HG03025 (cell line): ENCODE measurements at regions not wholly inside any gene's neighbourhood (a gene's known extent, or its start where the extent isn't known, plus 50 kb on each side); places are given as distances from the start of the nearest gene placed in this dataset.
A peak's percentile ranks its signal among the peaks of the same experiment; 100 is the strongest.
"Not testable (repeated sequence)": the region's sequence is repeated elsewhere in the genome, so short reads cannot be mapped to it uniquely, and the experiment has no call there.

Experiments
- ATAC-seq: cut with Tn5 transposase; IDR thresholded peaks from one replicate; pipeline ENCODE4 v1.9.1; 2021; ENCODE audit warnings: mild to moderate bottlenecking, moderate library complexity; ENCODE audit not compliant: unreplicated experiment, low FRiP score

GRCh38 chr1:99062192-99062591, 57.5 kb upstream of the PLPPR5 start:
- ATAC-seq: no peak

GRCh38 chr1:99069146-99069545, 64.5 kb upstream of the PLPPR5 start:
- ATAC-seq: no peak

GRCh38 chr1:99078529-99078928, 73.9 kb upstream of the PLPPR5 start:
- not testable (repeated sequence) for ATAC-seq

- ATAC-seq: no peak
Measured at GRCh38 chr1:99082366-99082765, 77.7 kb upstream of the PLPPR5 start.

- ATAC-seq: no peak
Measured at GRCh38 chr1:99083338-99083737, 78.7 kb upstream of the PLPPR5 start.

- peak; percentile 59 for ATAC-seq
Measured at GRCh38 chr1:99084562-99084961, 79.9 kb upstream of the PLPPR5 start.

GRCh38 chr1:99086057-99086456, 81.4 kb upstream of the PLPPR5 start:
- ATAC-seq: no peak

GRCh38 chr1:99098589-99098988, 93.9 kb upstream of the PLPPR5 start:
- ATAC-seq: no peak

GRCh38 chr1:99106274-99106673, 101.6 kb upstream of the PLPPR5 start:
- ATAC-seq: no peak

GRCh38 chr1:99107680-99108079, 103.0 kb upstream of the PLPPR5 start:
- no peak for ATAC-seq

GRCh38 chr1:99110140-99111041, 105.7 kb upstream of the PLPPR5 start:
- no peak for ATAC-seq

- ATAC-seq: no peak
Measured at GRCh38 chr1:99115231-99115630, 110.6 kb upstream of the PLPPR5 start.

- no peak for ATAC-seq
Measured at GRCh38 chr1:99119188-99119587, 114.5 kb upstream of the PLPPR5 start.

GRCh38 chr1:99122039-99122438, 117.4 kb upstream of the PLPPR5 start:
- no peak for ATAC-seq

GRCh38 chr1:99123936-99124335, 119.3 kb upstream of the PLPPR5 start:
- no peak for ATAC-seq

GRCh38 chr1:99131546-99131945, 126.9 kb upstream of the PLPPR5 start:
- ATAC-seq: no peak

- no peak for ATAC-seq
Measured at GRCh38 chr1:99133756-99134500, 129.3 kb upstream of the PLPPR5 start.

GRCh38 chr1:99137554-99138206, 126.6 kb upstream of the PLPPR4 start:
- no peak for ATAC-seq

GRCh38 chr1:99139876-99140275, 124.4 kb upstream of the PLPPR4 start:
- no peak for ATAC-seq

- no peak for ATAC-seq
Measured at GRCh38 chr1:99146129-99146848, 118.0 kb upstream of the PLPPR4 start.

GRCh38 chr1:99149952-99150351, 114.3 kb upstream of the PLPPR4 start:
- ATAC-seq: no peak
